Cardiac muscle cell (in vitro differentiated cells and primary cell): ENCODE measurements at regions not wholly inside any gene's neighbourhood (a gene's known extent, or its start where the extent isn't known, plus 50 kb on each side); places are given as distances from the start of the nearest gene placed in this dataset.

Source experiments
- DNase-seq, 2 donors: peaks; one replicate each; pipeline versions ENCODE4 v3.0.0 to v3.0.0-alpha.2; 2010 to 2017; ENCODE audit warnings: low read depth in 1 of 2, low spot score in 1 of 2
- H3K27ac ChIP-seq: fragments of 200-600 bp; sonication (generic); 2 replicates; pipeline ENCODE4 v1.5.1; 2016
- H3K27me3 ChIP-seq: fragments of 200-600 bp; sonication (generic); 2 replicates; pipeline ENCODE4 v1.6.0; 2016; ENCODE audit warnings: control low read depth
- H3K36me3 ChIP-seq: fragments of 200-600 bp; sonication (generic); 2 replicates; pipeline ENCODE4 v1.5.1; 2016; ENCODE audit warnings: control low read depth
- H3K4me1 ChIP-seq: fragments of 200-600 bp; sonication (generic); 2 replicates; pipeline ENCODE4 v1.8.1; 2017; ENCODE audit warnings: low read depth, mild to moderate bottlenecking, mixed run types
- H3K4me3 ChIP-seq: fragments of 200-600 bp; sonication (generic); 2 replicates; pipeline ENCODE4 v1.5.1; 2016; ENCODE audit warnings: mild to moderate bottlenecking
- H3K9me3 ChIP-seq: fragments of 200-600 bp; sonication (generic); 2 replicates; pipeline ENCODE4 v1.5.1; 2017; ENCODE audit warnings: low read depth, mild to moderate bottlenecking, control low read depth
- TF ChIP-seq, protein P1 (sequence below): IDR thresholded peaks from 2 replicates; pipeline ENCODE4 v1.5.1; 2012; ENCODE audit warnings: low read depth, mild to moderate bottlenecking, low read length

GRCh38 chr10:90326498-90327267 lies 531.2 kb downstream of the HTR7 start:
- no peak overlapping the region for H3K27ac ChIP-seq
- H3K9me3 ChIP-seq, result no peaks in the 10 kb centered on the region
- TF ChIP-seq, protein P1, sequence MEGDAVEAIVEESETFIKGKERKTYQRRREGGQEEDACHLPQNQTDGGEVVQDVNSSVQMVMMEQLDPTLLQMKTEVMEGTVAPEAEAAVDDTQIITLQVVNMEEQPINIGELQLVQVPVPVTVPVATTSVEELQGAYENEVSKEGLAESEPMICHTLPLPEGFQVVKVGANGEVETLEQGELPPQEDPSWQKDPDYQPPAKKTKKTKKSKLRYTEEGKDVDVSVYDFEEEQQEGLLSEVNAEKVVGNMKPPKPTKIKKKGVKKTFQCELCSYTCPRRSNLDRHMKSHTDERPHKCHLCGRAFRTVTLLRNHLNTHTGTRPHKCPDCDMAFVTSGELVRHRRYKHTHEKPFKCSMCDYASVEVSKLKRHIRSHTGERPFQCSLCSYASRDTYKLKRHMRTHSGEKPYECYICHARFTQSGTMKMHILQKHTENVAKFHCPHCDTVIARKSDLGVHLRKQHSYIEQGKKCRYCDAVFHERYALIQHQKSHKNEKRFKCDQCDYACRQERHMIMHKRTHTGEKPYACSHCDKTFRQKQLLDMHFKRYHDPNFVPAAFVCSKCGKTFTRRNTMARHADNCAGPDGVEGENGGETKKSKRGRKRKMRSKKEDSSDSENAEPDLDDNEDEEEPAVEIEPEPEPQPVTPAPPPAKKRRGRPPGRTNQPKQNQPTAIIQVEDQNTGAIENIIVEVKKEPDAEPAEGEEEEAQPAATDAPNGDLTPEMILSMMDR, result no peak
- H3K27me3 ChIP-seq, result no peaks in the 10 kb centered on the region
- peak in 1 of 2 donors; percentile 67 for DNase-seq
- H3K4me3 ChIP-seq, result no peak overlapping the region
- no peaks in the 10 kb centered on the region for H3K4me1 ChIP-seq
- H3K36me3 ChIP-seq, result no peaks in the 10 kb centered on the region

- H3K9me3 ChIP-seq, result no peaks in the 10 kb centered on the region
- H3K4me1 ChIP-seq, result no peaks in the 10 kb centered on the region
- no peak overlapping the region for H3K27ac ChIP-seq
- TF ChIP-seq, protein P1, result no peak
- no peak for DNase-seq
- H3K36me3 ChIP-seq, result no peaks in the 10 kb centered on the region
- H3K27me3 ChIP-seq, result no peaks in the 10 kb centered on the region
- no peak overlapping the region for H3K4me3 ChIP-seq
These were observed 530.2 kb downstream of the HTR7 start for GRCh38 chr10:90327611-90328010.

DNA sequence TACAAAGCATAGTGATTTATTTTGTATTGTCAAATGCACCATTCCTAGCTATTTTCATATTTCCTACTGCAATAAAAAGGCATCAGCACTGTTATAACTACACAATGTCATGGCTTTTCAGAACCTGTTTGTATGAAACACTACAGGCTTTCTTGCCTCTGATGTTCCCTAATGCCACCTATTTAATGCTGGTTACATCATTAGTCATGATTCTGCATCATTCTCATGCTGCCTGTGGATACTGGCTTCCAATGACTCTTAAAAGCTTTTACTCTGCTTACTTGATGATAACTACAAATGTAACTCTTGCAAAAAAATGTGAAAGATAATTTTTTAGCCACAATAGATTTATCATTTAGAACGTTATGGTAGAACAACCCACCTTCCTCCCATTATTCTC lies 529.4 kb downstream of the HTR7 start:
- Histone ChIP-seq H3K36me3 (no peaks in the 10 kb centered on the region), H3K4me3 (no peak overlapping the region), H3K4me1 (no peaks in the 10 kb centered on the region), H3K27ac (no peak overlapping the region), H3K27me3 (no peaks in the 10 kb centered on the region), H3K9me3 (no peaks in the 10 kb centered on the region)
- TF ChIP-seq, protein P1, result no peak
- DNase-seq, result no peak

- Histone ChIP-seq H3K9me3 (no peaks in the 10 kb centered on the region), H3K27me3 (no peaks in the 10 kb centered on the region), H3K36me3 (no peaks in the 10 kb centered on the region), H3K27ac (no peak overlapping the region), H3K4me1 (no peaks in the 10 kb centered on the region), H3K4me3 (no peak overlapping the region)
- no peak for DNase-seq
- TF ChIP-seq, protein P1, result no peak
These were observed 528.9 kb downstream of the HTR7 start for GRCh38 chr10:90328896-90329295.

GRCh38 chr10:90337316-90337715 lies 520.5 kb downstream of the HTR7 start:
- no peak for DNase-seq
- Histone ChIP-seq H3K27me3 (no peaks in the 10 kb centered on the region), H3K27ac (no peak overlapping the region), H3K4me1 (no peaks in the 10 kb centered on the region), H3K36me3 (no peaks in the 10 kb centered on the region), H3K4me3 (no peak overlapping the region), H3K9me3 (no peaks in the 10 kb centered on the region)
- TF ChIP-seq, protein P1, result no peak
